ENCODE measurements at regions not wholly inside any gene's neighbourhood (a gene's known extent, or its start where the extent isn't known, plus 50 kb on each side); places are given as distances from the start of the nearest gene placed in this dataset.

- TF ChIP-seq CTCF (IDR thresholded peaks at IDR 0.05) = no peak
- no peaks in the 10 kb centered on the region for H3K36me3 ChIP-seq
- no peaks in the 10 kb centered on the region for H3K9me3 ChIP-seq
- no peak overlapping the region for H3K27ac ChIP-seq
- no peaks in the 10 kb centered on the region for H3K4me1 ChIP-seq
- DNase-seq (ENCODE audit: low spot score) = no peak
- no peaks in the 10 kb centered on the region for H3K27me3 ChIP-seq
- no peak overlapping the region for H3K4me3 ChIP-seq
Measured at GRCh38 chr5:158285698-158286097, 426.8 kb upstream of the CLINT1 start.

- Histone ChIP-seq H3K4me3 (no peak overlapping the region), H3K27me3 (no peaks in the 10 kb centered on the region), H3K36me3 (no peaks in the 10 kb centered on the region), H3K9me3 (no peaks in the 10 kb centered on the region), H3K4me1 (no peaks in the 10 kb centered on the region), H3K27ac (no peak overlapping the region)
- TF ChIP-seq CTCF (IDR thresholded peaks at IDR 0.05) = no peak
- DNase-seq (ENCODE audit: low spot score) = no peak
Measured at GRCh38 chr5:158284242-158284641, 425.3 kb upstream of the CLINT1 start.

- Histone ChIP-seq H3K27ac (no peak overlapping the region), H3K4me1 (no peaks in the 10 kb centered on the region), H3K9me3 (no peaks in the 10 kb centered on the region), H3K27me3 (no peaks in the 10 kb centered on the region), H3K4me3 (no peak overlapping the region), H3K36me3 (no peaks in the 10 kb centered on the region)
- no peak for TF ChIP-seq CTCF (IDR thresholded peaks at IDR 0.05)
- DNase-seq (ENCODE audit: low spot score) = no peak
Measured at GRCh38 chr5:158283397-158283796, 424.5 kb upstream of the CLINT1 start.

GRCh38 chr5:158278216-158278925 lies 419.4 kb upstream of the CLINT1 start:
- DNase-seq (ENCODE audit: low spot score) = no peak
- no peaks in the 10 kb centered on the region for H3K36me3 ChIP-seq
- TF ChIP-seq CTCF (IDR thresholded peaks at IDR 0.05) = no peak
- H3K27me3 ChIP-seq = no peaks in the 10 kb centered on the region
- no peaks in the 10 kb centered on the region for H3K4me1 ChIP-seq
- no peaks in the 10 kb centered on the region for H3K9me3 ChIP-seq
- H3K27ac ChIP-seq = no peak overlapping the region
- no peak overlapping the region for H3K4me3 ChIP-seq

- Histone ChIP-seq H3K4me1 (no peaks in the 10 kb centered on the region), H3K27me3 (no peaks in the 10 kb centered on the region), H3K27ac (no peak overlapping the region), H3K9me3 (no peaks in the 10 kb centered on the region), H3K36me3 (no peaks in the 10 kb centered on the region), H3K4me3 (no peak overlapping the region)
- no peak for DNase-seq (ENCODE audit: low spot score)
- no peak for TF ChIP-seq CTCF (IDR thresholded peaks at IDR 0.05)
Measured at GRCh38 chr5:158277276-158277675, 418.3 kb upstream of the CLINT1 start.

- Histone ChIP-seq H3K36me3 (no peaks in the 10 kb centered on the region), H3K27me3 (no peaks in the 10 kb centered on the region), H3K4me1 (no peaks in the 10 kb centered on the region), H3K4me3 (no peak overlapping the region), H3K9me3 (no peaks in the 10 kb centered on the region), H3K27ac (no peak overlapping the region)
- no peak for DNase-seq (ENCODE audit: low spot score)
- no peak for TF ChIP-seq CTCF (IDR thresholded peaks at IDR 0.05)
Measured at GRCh38 chr5:158276692-158277091, 417.7 kb upstream of the CLINT1 start.
